OCI-LY1 (cell line): ENCODE measurements at regions not wholly inside any gene's neighbourhood (a gene's known extent, or its start where the extent isn't known, plus 50 kb on each side); places are given as distances from the start of the nearest gene placed in this dataset.

Source experiments
- CTCF ChIP-seq: fragments of 200-600 bp; sonication (generic), shearing (Covaris generic); IDR thresholded peaks from 2 replicates; pipeline ENCODE4 v1.5.1; 2017; ENCODE audit warnings: mild to moderate bottlenecking, antibody characterized with exemption, low read length, moderate library complexity, mixed read lengths
- EZH2 ChIP-seq: fragments of 200-600 bp; sonication (generic), shearing (Covaris generic); IDR thresholded peaks from 2 replicates; pipeline ENCODE4 v1.8.0; 2017; ENCODE audit warnings: borderline replicate concordance, mixed run types, mild to moderate bottlenecking, antibody characterized with exemption, low read length, moderate library complexity, mixed read lengths

- TF ChIP-seq CTCF, result no peak
- TF ChIP-seq EZH2, result no peak
Measured at GRCh38 chr15:35630985-35631384, 85.0 kb upstream of the DPH6 start.
